NCI-H1930 (cell line): ENCODE measurements at regions not wholly inside any gene's neighbourhood (a gene's known extent, or its start where the extent isn't known, plus 50 kb on each side); places are given as distances from the start of the nearest gene placed in this dataset.
"Not testable (repeated sequence)": the region's sequence is repeated elsewhere in the genome, so short reads cannot be mapped to it uniquely, and the experiment has no call there.

Source experiments
- DNase-seq, 2 experiments: peaks; one replicate each; lab custom pipeline; 2025; lab: John Stamatoyannopoulos, UW

DNA sequence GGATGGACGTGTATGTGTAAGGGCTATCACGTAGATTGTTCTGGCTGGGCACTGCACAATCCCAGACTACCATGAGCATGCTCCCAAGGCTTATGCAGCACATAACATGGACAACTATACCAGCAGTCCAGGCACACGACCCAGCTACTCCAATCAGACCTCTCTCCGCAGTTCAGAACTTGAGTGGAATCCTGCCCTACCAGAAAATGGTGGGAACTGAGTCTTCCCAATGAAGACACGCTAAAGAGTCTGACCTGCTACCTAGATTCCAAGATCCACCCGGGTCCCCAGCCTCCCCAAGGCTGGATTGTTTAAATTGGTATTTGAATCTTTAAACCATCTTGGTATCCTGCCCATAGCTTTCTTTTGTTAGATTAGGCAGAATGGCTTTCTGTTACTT is 251.3 kb upstream of the KAZN start:
- no peak for DNase-seq

GRCh38 chr1:14347776-14348175 is 250.7 kb upstream of the KAZN start:
- DNase-seq: no peak

GRCh38 chr1:14350197-14350596 is 248.3 kb upstream of the KAZN start:
- no peak for DNase-seq

GRCh38 chr1:14352897-14353296 is 245.6 kb upstream of the KAZN start:
- DNase-seq: no peak

DNA sequence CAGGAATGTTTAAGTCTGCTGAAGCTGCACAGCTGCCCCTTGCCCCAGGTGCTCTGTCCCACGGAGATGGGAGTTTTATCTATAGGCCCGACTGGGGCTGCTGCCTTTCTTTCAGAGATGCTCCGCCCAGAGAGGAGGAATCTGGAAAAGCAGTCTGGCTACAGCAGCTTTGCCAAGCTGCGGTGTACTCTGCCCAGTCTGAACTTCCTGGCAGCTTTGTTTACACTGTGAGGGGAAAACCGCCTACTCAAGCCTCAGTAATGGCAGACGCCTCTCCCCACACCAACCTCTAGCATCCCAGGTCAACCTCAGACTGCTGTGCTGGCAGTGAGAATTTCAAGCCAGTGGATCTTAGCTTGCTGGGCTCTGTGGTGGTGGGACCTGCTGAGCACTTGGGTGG is 237.5 kb upstream of the KAZN start:
- DNase-seq: not testable (repeated sequence)

- DNase-seq: no peak
Observed at GRCh38 chr1:14362331-14362730, 236.2 kb upstream of the KAZN start.

DNA sequence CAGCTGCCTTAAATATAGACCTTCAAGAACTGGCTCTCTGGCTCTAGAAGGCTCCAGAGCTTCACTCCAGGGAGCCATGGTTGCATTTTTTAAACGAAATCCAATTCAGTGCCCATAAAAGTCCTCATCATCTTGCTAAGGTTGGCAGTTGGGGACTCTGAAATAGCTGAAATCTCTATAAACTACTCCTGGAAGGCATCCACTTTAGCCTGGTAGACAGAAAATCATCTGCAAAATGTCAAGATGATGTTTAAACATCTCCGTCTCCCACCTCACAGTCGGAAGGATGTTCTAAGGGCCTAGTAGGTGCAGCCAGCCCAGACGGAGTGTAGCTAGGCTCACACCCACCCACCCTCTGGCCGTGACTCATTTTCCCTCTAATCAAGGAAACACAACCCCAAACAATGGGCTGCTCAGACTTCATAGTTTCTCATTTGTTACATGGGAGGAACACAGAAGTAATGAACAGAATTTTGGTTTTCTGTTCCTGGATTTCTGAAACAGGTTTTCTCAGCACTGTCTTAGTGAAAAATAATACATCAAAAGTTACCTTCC is 235.4 kb upstream of the KAZN start:
- no peak for DNase-seq

DNA sequence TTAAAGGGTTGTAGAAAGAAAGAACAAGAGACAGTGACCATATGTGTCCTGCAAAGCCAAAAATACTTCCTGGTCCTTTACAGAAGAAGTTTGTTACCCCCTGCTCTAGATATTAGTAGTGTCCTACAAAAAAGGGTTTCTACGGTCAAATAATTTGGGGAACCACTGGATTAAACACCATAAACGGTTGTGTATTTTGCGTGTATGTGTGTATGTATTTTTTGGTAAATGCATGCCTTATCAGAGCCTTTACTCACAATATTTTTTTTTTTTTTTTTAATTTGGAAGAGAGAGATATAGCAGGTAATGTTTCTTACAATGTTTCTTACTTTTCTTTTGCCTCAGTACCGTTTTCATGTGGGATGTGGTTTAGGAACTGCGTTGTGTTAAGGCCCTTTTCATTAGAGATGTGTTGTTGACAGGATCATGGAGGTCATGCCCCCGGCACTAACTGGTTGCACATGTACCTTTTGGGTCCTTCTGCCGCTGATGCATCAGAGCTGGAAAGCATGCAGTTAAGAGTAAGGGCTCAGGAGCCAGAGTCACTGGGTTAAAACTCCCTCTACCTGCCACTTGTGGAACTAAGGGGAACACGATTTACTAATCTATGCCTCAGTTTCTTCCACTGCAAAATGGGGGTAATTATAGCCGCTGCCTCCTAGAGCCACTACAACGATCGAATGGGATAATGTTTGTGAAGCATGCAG is 234.6 kb upstream of the KAZN start:
- no peak for DNase-seq

GRCh38 chr1:14365301-14365988 is 233.0 kb upstream of the KAZN start:
- no peak for DNase-seq

GRCh38 chr1:14366091-14367018 is 232.1 kb upstream of the KAZN start:
- no peak for DNase-seq

- no peak for DNase-seq
Observed at GRCh38 chr1:14367451-14367850, 231.0 kb upstream of the KAZN start.

DNA sequence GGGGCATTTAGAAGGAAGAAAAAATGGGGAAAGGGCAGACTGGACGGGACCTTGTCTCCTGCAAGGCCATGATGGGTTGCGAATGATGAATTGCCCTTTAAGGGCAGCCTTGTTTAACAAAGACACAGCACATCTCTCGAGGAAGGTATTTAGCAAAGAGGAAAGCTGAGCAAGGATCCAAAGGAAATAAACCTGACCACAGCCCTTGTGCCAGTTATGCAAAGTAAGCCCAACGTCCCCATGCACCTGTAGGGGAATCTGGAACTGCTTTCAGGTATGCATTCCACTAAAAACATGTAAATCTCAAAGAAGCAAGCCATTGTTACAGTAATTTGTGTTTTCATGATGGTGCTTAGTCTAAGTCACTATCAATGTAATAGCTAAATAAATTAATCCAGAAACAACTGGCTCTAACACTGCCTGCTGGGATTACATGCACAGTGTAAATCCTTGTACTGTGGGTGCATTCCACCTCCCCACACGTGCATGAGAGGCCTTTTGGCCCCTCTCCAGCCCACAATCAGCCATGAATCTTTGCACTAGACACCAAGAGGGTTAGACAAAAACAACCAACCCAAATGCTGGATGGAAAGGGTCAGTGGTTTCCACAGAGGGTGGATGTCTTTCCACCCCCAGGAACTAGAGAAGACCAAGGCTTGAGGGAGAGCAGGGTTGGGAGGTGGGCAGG is 228.8 kb upstream of the KAZN start:
- no peak for DNase-seq

GRCh38 chr1:14371771-14372497 is 226.6 kb upstream of the KAZN start:
- DNase-seq: no peak

GRCh38 chr1:14372526-14372925 is 226.0 kb upstream of the KAZN start:
- DNase-seq: no peak

DNA sequence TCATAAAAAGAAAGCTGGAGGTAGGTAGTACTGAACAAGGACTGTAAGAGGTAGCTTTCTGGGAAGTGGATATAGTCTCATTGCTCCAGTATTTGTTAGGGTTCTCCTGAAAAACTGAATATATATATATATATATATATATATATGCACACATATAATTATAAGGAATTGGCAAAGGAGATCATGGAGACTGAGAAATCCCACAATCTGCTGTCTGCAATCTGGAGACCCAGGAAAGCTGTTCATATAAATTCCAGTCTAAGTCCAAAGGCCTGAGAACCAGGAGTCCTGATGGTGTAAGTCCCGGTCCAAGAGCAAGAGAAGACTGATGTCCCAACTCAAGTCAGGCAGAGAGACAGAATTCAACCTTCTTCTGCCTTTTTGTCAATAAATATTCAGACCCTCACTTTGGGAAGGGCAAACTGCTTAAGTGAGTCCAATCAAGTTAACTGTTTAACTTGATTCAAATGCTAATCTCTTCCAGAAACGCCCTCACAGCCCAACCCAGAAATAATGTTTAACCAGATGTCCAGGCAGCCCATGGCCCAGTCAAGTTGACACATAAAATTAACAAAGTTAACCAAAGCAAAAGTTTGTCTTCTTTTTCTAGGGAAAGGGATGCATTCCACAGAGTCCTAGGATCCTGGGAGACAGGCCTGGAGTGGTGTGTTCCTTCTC is 225.3 kb upstream of the KAZN start:
- DNase-seq: no peak

DNA sequence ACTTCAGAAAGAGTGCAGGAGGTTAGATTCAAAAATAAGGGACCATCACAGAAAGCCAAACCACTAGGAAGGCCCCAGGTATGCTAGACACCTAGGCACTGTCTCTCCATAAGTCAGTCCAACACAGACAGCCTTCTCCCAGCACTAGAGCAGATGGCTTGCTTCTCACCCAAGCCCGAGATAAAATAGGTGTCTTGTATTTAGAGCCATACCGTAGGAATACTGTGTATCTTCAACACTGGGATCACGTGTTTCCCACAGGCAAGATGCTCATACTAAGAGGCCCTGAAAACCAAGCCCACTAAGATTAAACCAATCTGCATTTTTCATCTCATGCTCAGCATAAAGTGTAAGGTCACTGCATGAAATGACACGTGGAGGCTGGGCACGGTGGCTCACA is 223.3 kb upstream of the KAZN start:
- DNase-seq: no peak

DNA sequence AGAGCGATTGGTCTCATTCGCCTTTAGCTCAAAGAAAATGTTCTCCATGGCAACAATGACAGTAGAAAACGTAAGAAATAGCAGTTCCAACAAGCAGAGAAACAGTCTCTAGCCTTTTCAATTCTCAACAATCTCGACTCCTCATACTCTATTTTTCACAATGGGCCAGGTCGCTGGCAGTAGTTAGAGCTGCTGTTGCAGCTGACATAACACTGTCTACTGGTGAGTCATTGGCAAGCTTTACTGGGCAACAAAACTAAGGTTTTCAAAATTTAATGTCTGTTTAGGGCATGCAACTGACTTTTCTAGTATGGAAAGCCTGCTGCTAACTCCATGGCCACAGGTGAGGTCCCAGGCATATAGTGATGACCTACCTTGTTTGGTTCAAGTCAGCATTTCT is 221.1 kb upstream of the KAZN start:
- no peak for DNase-seq

GRCh38 chr1:14380408-14380807 is 218.1 kb upstream of the KAZN start:
- peak in 1 of 2 experiments; percentile 17 for DNase-seq

DNA sequence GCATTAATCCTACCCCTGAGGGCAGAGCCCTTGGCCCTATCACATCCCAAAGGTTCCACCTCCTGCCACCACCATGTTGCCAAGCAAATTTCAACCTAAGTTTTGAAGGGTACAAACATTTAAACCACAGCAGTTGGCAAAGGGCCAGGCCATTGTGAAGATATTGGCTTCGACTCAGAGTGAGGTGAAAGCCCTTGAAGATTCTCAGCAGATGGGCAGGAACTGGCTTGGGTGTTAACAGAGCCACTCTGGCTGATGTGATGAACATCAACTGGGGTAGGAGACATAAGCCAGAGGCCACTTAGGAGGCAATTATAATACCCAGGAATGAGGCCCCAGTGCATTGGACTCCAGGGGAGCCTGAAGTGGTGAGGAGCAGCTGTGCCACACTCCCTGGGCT is 207.7 kb upstream of the KAZN start:
- DNase-seq: no peak

- no peak for DNase-seq
Observed at GRCh38 chr1:14392161-14392858, 206.2 kb upstream of the KAZN start.
